22Rv1 (cell line): ENCODE measurements at regions not wholly inside any gene's neighbourhood (a gene's known extent, or its start where the extent isn't known, plus 50 kb on each side); places are given as distances from the start of the nearest gene placed in this dataset.

Source experiments
- ZFX ChIP-seq: fragments of 450-650 bp; IDR thresholded peaks from 2 replicates; pipeline ENCODE4 v1.6.1; 2017; ENCODE audit warnings: antibody characterized with exemption, borderline replicate concordance
- TF ChIP-seq, protein P1 (sequence below): fragments of 450-650 bp; IDR thresholded peaks from 2 replicates; pipeline ENCODE4 v1.5.1; 2017; ENCODE audit warnings: mild to moderate bottlenecking

DNA sequence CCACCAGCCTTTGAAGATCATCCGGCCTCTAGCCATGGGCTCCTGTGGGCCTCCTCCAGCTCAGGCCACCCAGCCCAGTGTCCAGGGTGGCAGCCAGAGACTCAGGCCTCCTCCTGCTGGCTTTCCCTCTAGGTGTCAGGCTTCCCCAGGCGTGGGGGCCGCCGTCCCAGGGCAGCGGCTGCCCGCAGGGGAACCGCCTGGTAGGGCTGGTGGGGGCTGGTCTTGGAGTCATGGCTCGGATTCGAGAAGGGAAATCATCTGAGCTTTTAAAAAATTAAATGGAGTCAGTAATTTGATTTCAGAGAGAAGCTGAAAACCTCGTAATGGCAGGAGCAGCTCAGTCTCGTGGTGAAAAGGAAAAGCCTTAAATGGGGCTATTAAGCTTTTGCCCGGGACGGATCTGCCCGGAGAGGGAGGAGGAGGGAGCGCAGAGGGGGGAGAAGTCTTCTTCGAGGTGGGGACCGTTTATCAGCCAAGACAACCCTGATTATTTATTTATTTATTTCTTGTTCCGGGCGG, 66.4 kb upstream of the TARDBP start:
- TF ChIP-seq, protein P1, sequence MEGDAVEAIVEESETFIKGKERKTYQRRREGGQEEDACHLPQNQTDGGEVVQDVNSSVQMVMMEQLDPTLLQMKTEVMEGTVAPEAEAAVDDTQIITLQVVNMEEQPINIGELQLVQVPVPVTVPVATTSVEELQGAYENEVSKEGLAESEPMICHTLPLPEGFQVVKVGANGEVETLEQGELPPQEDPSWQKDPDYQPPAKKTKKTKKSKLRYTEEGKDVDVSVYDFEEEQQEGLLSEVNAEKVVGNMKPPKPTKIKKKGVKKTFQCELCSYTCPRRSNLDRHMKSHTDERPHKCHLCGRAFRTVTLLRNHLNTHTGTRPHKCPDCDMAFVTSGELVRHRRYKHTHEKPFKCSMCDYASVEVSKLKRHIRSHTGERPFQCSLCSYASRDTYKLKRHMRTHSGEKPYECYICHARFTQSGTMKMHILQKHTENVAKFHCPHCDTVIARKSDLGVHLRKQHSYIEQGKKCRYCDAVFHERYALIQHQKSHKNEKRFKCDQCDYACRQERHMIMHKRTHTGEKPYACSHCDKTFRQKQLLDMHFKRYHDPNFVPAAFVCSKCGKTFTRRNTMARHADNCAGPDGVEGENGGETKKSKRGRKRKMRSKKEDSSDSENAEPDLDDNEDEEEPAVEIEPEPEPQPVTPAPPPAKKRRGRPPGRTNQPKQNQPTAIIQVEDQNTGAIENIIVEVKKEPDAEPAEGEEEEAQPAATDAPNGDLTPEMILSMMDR, result no peak
- TF ChIP-seq ZFX, result no peak
